DND-41 (cell line): ENCODE measurements at regions not wholly inside any gene's neighbourhood (a gene's known extent, or its start where the extent isn't known, plus 50 kb on each side); places are given as distances from the start of the nearest gene placed in this dataset.

Experiments used
- CTCF ChIP-seq: IDR thresholded peaks from 2 replicates; pipeline ENCODE4 v1.5.1; 2012; ENCODE audit warnings: borderline replicate concordance, low read length, moderate library complexity, mild to moderate bottlenecking; ENCODE audit not compliant: poor library complexity, severe bottlenecking; ENCODE audit errors: extremely low read depth
- EZH2 ChIP-seq: IDR thresholded peaks from 3 replicates; pipeline ENCODE4 v1.6.1; 2012; ENCODE audit warnings: borderline replicate concordance, low read depth, mild to moderate bottlenecking, moderate library complexity, low read length, inconsistent platforms; ENCODE audit not compliant: severe bottlenecking

GRCh38 chr16:75927810-75928209 is 201.5 kb upstream of the CPHXL start:
- no peak for TF ChIP-seq EZH2
- no peak for TF ChIP-seq CTCF
